ENCODE measurements at regions not wholly inside any gene's neighbourhood (a gene's known extent, or its start where the extent isn't known, plus 50 kb on each side); places are given as distances from the start of the nearest gene placed in this dataset.

- no peak overlapping the region for H2AFZ ChIP-seq (ENCODE audit: low read length)
- no peaks in the 10 kb centered on the region for H3F3A ChIP-seq (ENCODE audit: insufficient read depth, low read length)
- H3K27me3 ChIP-seq (replicated peaks; ENCODE audit: insufficient read depth, low read length) = no peaks in the 10 kb centered on the region
- H3K9ac ChIP-seq (ENCODE audit: low read length) = no peak overlapping the region
- H3K4me2 ChIP-seq (ENCODE audit: low read depth, low read length) = no peak overlapping the region
- no peak for DNase-seq
- TF ChIP-seq CTCF (IDR thresholded peaks at IDR 0.05; ENCODE audit: low read length) (no peak), EZH2 (optimal IDR thresholded peaks at IDR 0.05; ENCODE audit: low read depth, low read length) (no peak), EZH2phosphoT487 (IDR thresholded peaks at IDR 0.05; ENCODE audit: low read length) (no peak)
- no peaks in the 10 kb centered on the region for H3K4me1 ChIP-seq (ENCODE audit: low read length)
- no peaks in the 10 kb centered on the region for H4K20me1 ChIP-seq (ENCODE audit: insufficient read depth, low read length)
- H3K9me2 ChIP-seq (replicated peaks; ENCODE audit: insufficient read depth, low read length) = no peaks in the 10 kb centered on the region
- H3K36me3 ChIP-seq (replicated peaks; ENCODE audit: insufficient read depth, low read length) = no peaks in the 10 kb centered on the region
- H3K4me3 ChIP-seq (ENCODE audit: low read length) = no peak overlapping the region
- H3K79me2 ChIP-seq (ENCODE audit: low read length) = no peaks in the 10 kb centered on the region
- H3K27ac ChIP-seq (ENCODE audit: low read length) = no peak overlapping the region
- H3K9me3 ChIP-seq (replicated peaks; ENCODE audit: insufficient read depth, low read length) = no peaks in the 10 kb centered on the region
Observed at GRCh38 chr4:54802336-54802735, 144.6 kb downstream of the KIT start.

GRCh38 chr4:54800831-54801530, 143.2 kb downstream of the KIT start:
- Histone ChIP-seq H3K4me2 (ENCODE audit: low read depth, low read length) (no peak overlapping the region), H3K27ac (ENCODE audit: low read length) (no peak overlapping the region), H3K4me1 (ENCODE audit: low read length) (no peaks in the 10 kb centered on the region), H3K4me3 (ENCODE audit: low read length) (no peak overlapping the region), H3K9me3 (replicated peaks; ENCODE audit: insufficient read depth, low read length) (no peaks in the 10 kb centered on the region), H4K20me1 (ENCODE audit: insufficient read depth, low read length) (no peaks in the 10 kb centered on the region), H3K36me3 (replicated peaks; ENCODE audit: insufficient read depth, low read length) (no peaks in the 10 kb centered on the region), H3K9me2 (replicated peaks; ENCODE audit: insufficient read depth, low read length) (no peaks in the 10 kb centered on the region), H3K79me2 (ENCODE audit: low read length) (no peaks in the 10 kb centered on the region), H3F3A (ENCODE audit: insufficient read depth, low read length) (no peaks in the 10 kb centered on the region), H2AFZ (ENCODE audit: low read length) (no peak overlapping the region), H3K9ac (ENCODE audit: low read length) (no peak overlapping the region), H3K27me3 (replicated peaks; ENCODE audit: insufficient read depth, low read length) (no peaks in the 10 kb centered on the region)
- peak; percentile 63 for DNase-seq
- TF ChIP-seq CTCF (IDR thresholded peaks at IDR 0.05; ENCODE audit: low read length) (no peak), EZH2 (optimal IDR thresholded peaks at IDR 0.05; ENCODE audit: low read depth, low read length) (no peak), EZH2phosphoT487 (IDR thresholded peaks at IDR 0.05; ENCODE audit: low read length) (no peak)

- DNase-seq = no peak
- no peaks in the 10 kb centered on the region for H3K27me3 ChIP-seq (replicated peaks; ENCODE audit: insufficient read depth, low read length)
- no peaks in the 10 kb centered on the region for H3K4me1 ChIP-seq (ENCODE audit: low read length)
- H3K36me3 ChIP-seq (replicated peaks; ENCODE audit: insufficient read depth, low read length) = no peaks in the 10 kb centered on the region
- H3K9me3 ChIP-seq (replicated peaks; ENCODE audit: insufficient read depth, low read length) = no peaks in the 10 kb centered on the region
- H3K27ac ChIP-seq (ENCODE audit: low read length) = no peak overlapping the region
- H3K4me2 ChIP-seq (ENCODE audit: low read depth, low read length) = no peak overlapping the region
- TF ChIP-seq EZH2 (optimal IDR thresholded peaks at IDR 0.05; ENCODE audit: low read depth, low read length) = no peak
- no peak for TF ChIP-seq CTCF (IDR thresholded peaks at IDR 0.05; ENCODE audit: low read length)
- no peak for TF ChIP-seq EZH2phosphoT487 (IDR thresholded peaks at IDR 0.05; ENCODE audit: low read length)
- no peak overlapping the region for H2AFZ ChIP-seq (ENCODE audit: low read length)
- no peaks in the 10 kb centered on the region for H3K79me2 ChIP-seq (ENCODE audit: low read length)
- H4K20me1 ChIP-seq (ENCODE audit: insufficient read depth, low read length) = no peaks in the 10 kb centered on the region
- H3K4me3 ChIP-seq (ENCODE audit: low read length) = no peak overlapping the region
- H3K9ac ChIP-seq (ENCODE audit: low read length) = no peak overlapping the region
- no peaks in the 10 kb centered on the region for H3F3A ChIP-seq (ENCODE audit: insufficient read depth, low read length)
- no peaks in the 10 kb centered on the region for H3K9me2 ChIP-seq (replicated peaks; ENCODE audit: insufficient read depth, low read length)
Observed at GRCh38 chr4:54794579-54794978, 136.8 kb downstream of the KIT start.

Measured in MM.1S (cell line).